GM23338 (cell line): ENCODE measurements at regions not wholly inside any gene's neighbourhood (a gene's known extent, or its start where the extent isn't known, plus 50 kb on each side); places are given as distances from the start of the nearest gene placed in this dataset.

Source experiments
- CTCF ChIP-seq, 2 experiments: fragments of 200-600 bp in 1 of 2; sonication (generic) in 1 of 2; conservative IDR thresholded peaks; 2 replicates each; pipeline versions ENCODE4 v1.5.1 to v1.6.1; 2016 to 2017; ENCODE audit warnings: antibody characterized with exemption in 2 of 2, low read depth in 2 of 2, mild to moderate bottlenecking in 2 of 2, moderate library complexity in 1 of 2
- EZH2phosphoT487 ChIP-seq: fragments of 200-600 bp; sonication (generic); IDR thresholded peaks from one replicate; pipeline ENCODE4 v1.8.1; 2018; ENCODE audit warnings: antibody characterized with exemption; ENCODE audit not compliant: unreplicated experiment
- TF ChIP-seq, protein P1 (sequence below): IDR thresholded peaks from one replicate; pipeline ENCODE4 v1.6.1; 2018; ENCODE audit warnings: antibody characterized with exemption; ENCODE audit not compliant: unreplicated experiment

- no peak for TF ChIP-seq EZH2phosphoT487
- TF ChIP-seq, protein P1, sequence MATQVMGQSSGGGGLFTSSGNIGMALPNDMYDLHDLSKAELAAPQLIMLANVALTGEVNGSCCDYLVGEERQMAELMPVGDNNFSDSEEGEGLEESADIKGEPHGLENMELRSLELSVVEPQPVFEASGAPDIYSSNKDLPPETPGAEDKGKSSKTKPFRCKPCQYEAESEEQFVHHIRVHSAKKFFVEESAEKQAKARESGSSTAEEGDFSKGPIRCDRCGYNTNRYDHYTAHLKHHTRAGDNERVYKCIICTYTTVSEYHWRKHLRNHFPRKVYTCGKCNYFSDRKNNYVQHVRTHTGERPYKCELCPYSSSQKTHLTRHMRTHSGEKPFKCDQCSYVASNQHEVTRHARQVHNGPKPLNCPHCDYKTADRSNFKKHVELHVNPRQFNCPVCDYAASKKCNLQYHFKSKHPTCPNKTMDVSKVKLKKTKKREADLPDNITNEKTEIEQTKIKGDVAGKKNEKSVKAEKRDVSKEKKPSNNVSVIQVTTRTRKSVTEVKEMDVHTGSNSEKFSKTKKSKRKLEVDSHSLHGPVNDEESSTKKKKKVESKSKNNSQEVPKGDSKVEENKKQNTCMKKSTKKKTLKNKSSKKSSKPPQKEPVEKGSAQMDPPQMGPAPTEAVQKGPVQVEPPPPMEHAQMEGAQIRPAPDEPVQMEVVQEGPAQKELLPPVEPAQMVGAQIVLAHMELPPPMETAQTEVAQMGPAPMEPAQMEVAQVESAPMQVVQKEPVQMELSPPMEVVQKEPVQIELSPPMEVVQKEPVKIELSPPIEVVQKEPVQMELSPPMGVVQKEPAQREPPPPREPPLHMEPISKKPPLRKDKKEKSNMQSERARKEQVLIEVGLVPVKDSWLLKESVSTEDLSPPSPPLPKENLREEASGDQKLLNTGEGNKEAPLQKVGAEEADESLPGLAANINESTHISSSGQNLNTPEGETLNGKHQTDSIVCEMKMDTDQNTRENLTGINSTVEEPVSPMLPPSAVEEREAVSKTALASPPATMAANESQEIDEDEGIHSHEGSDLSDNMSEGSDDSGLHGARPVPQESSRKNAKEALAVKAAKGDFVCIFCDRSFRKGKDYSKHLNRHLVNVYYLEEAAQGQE, result no peak
- TF ChIP-seq CTCF (conservative IDR thresholded peaks at IDR 0.05; ENCODE audit: low read depth in 2 of 2), result no peak
These were observed 862.5 kb upstream of the USP15 start for GRCh38 chr12:61397668-61398067.
